Panc1 (cell line): ENCODE measurements at regions not wholly inside any gene's neighbourhood (a gene's known extent, or its start where the extent isn't known, plus 50 kb on each side); places are given as distances from the start of the nearest gene placed in this dataset.

ENCODE experiments used
- ATAC-seq: fragments of 200-7000 bp; cut with Tn5 transposase; 2 replicates; pipeline ENCODE4 v1.9.1; 2020; ENCODE audit warnings: mild to moderate bottlenecking, moderate library complexity
- BruUV-seq: library from RNA; stranded (reverse); fragments of 400-500 nt; replicated peaks from 2 replicates; lab custom pipeline; 2021; lab: Mats Ljungman, UMichigan
- CTCF ChIA-PET: fragments of 300-600 bp; sonication (Branson Sonifier 250); formaldehyde crosslinking; loops from one replicate; lab custom pipeline; 2022; ENCODE audit warnings: antibody characterized with exemption; lab: Charles Lee
- POLR2A ChIA-PET: fragments of 300-600 bp; sonication (Branson Sonifier 250); formaldehyde crosslinking; loops from one replicate; lab custom pipeline; 2022; ENCODE audit warnings: antibody characterized with exemption; lab: Charles Lee
- DNase-seq: peaks from one replicate; pipeline ENCODE4 v3.0.0-alpha.2; 2010; ENCODE audit warnings: low read depth, low spot score
- H3K27ac ChIP-seq: 2 replicates; pipeline ENCODE4 v1.5.1; 2011; ENCODE audit warnings: mild to moderate bottlenecking, low read length, inconsistent platforms
- H3K27me3 ChIP-seq: fragments of 200-500 bp; sonication (Bioruptor generic); 2 replicates; pipeline ENCODE4 v1.6.0; 2014; ENCODE audit warnings: low read length, inconsistent platforms; ENCODE audit not compliant: control insufficient read depth, insufficient read depth
- H3K36me3 ChIP-seq: fragments of 200-500 bp; sonication (Bioruptor generic); 2 replicates; pipeline ENCODE4 v1.5.1; 2014; ENCODE audit warnings: inconsistent platforms, mild to moderate bottlenecking, low read length, moderate library complexity; ENCODE audit not compliant: control insufficient read depth, insufficient read depth
- H3K4me1 ChIP-seq: 2 replicates; pipeline ENCODE4 v1.5.1; 2011; ENCODE audit warnings: inconsistent platforms, mild to moderate bottlenecking, low read length, moderate library complexity; ENCODE audit not compliant: control insufficient read depth, insufficient read depth
- H3K4me3 ChIP-seq, 2 experiments: 2 replicates each; pipeline ENCODE4 v1.5.1; 2011 to 2012; ENCODE audit warnings: low read depth in 2 of 2, low read length in 2 of 2, mild to moderate bottlenecking in 2 of 2, inconsistent platforms in 1 of 2, moderate library complexity in 1 of 2
- H3K9me3 ChIP-seq: fragments of 200-500 bp; sonication (Bioruptor generic); 2 replicates; pipeline ENCODE4 v1.5.1; 2014; ENCODE audit warnings: low read depth, mild to moderate bottlenecking, inconsistent platforms, low read length, moderate library complexity; ENCODE audit not compliant: control insufficient read depth, insufficient read depth
- POLR2AphosphoS5 ChIP-seq: IDR thresholded peaks from 2 replicates; pipeline ENCODE4 v1.6.1; 2012; ENCODE audit warnings: mild to moderate bottlenecking, low read depth, low read length, moderate library complexity
- SIN3A ChIP-seq: IDR thresholded peaks from 2 replicates; pipeline ENCODE4 v1.6.1; 2012; ENCODE audit warnings: low read depth, mild to moderate bottlenecking, low read length, moderate library complexity, borderline replicate concordance; ENCODE audit not compliant: insufficient read depth
- TCF7L2 ChIP-seq: IDR thresholded peaks from 2 replicates; pipeline ENCODE4 v1.6.1; 2011; ENCODE audit warnings: mild to moderate bottlenecking, low read depth, low read length, inconsistent platforms
- in situ Hi-C: cut with HindIII; loops from 2 replicates; pipeline ENCODE4 v1.10.0; 2016; ENCODE audit warnings: low sequenced_read_pairs, low pct_unique_long_range_greater_than_20kb
- intact Hi-C: fragments of 100-400 bp; cut with micrococcal nuclease; formaldehyde crosslinking; loops from one replicate; pipeline ENCODE4 v1.10.0; 2022; ENCODE audit not compliant: unreplicated experiment
- TF ChIP-seq, protein P1 (sequence below): fragments of 450-650 bp; IDR thresholded peaks from 2 replicates; pipeline ENCODE4 v1.5.1; 2017; ENCODE audit warnings: mild to moderate bottlenecking
- TF ChIP-seq, protein P2 (sequence below), 2 experiments: IDR thresholded peaks; 2 replicates each; pipeline ENCODE4 v1.6.1; 2011 to 2012; ENCODE audit warnings: low read depth in 2 of 2, control low read depth in 1 of 2, low read length in 1 of 2, mild to moderate bottlenecking in 1 of 2, moderate library complexity in 1 of 2; ENCODE audit not compliant: insufficient read depth in 1 of 2

DNA sequence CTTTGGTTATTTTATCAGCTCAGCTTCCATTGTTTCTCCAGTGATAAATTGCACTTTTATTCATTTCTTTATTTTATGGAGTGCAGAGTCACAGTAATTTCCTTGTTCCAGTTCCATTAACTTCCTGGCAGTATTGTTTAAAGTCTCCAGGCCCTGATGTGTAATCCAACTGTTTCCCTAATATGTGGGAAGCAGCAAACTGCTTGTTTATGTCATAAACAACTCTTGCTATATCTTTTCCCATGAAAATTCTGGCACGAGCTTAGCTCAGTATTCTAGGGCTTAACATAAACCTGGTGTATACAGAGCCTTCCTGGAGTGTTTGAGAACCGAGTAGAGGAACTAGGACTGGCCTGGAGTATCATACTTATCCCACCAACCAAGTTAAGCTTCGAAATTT, 83.5 kb upstream of the ARGLU1 start:
- no TSS peak for BruUV-seq
- ATAC-seq (no peak), DNase-seq (no peak)
- H3K4me1 ChIP-seq = no peaks in the 10 kb centered on the region
- no peaks in the 10 kb centered on the region for H3K36me3 ChIP-seq
- in situ Hi-C loops = no loop called here
- H3K9me3 ChIP-seq = no peaks in the 10 kb centered on the region
- CTCF ChIA-PET = no interaction called here
- TF ChIP-seq, protein P1, sequence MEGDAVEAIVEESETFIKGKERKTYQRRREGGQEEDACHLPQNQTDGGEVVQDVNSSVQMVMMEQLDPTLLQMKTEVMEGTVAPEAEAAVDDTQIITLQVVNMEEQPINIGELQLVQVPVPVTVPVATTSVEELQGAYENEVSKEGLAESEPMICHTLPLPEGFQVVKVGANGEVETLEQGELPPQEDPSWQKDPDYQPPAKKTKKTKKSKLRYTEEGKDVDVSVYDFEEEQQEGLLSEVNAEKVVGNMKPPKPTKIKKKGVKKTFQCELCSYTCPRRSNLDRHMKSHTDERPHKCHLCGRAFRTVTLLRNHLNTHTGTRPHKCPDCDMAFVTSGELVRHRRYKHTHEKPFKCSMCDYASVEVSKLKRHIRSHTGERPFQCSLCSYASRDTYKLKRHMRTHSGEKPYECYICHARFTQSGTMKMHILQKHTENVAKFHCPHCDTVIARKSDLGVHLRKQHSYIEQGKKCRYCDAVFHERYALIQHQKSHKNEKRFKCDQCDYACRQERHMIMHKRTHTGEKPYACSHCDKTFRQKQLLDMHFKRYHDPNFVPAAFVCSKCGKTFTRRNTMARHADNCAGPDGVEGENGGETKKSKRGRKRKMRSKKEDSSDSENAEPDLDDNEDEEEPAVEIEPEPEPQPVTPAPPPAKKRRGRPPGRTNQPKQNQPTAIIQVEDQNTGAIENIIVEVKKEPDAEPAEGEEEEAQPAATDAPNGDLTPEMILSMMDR = no peak
- TF ChIP-seq TCF7L2 (no peak), SIN3A (no peak), POLR2AphosphoS5 (no peak)
- TF ChIP-seq, protein P2, sequence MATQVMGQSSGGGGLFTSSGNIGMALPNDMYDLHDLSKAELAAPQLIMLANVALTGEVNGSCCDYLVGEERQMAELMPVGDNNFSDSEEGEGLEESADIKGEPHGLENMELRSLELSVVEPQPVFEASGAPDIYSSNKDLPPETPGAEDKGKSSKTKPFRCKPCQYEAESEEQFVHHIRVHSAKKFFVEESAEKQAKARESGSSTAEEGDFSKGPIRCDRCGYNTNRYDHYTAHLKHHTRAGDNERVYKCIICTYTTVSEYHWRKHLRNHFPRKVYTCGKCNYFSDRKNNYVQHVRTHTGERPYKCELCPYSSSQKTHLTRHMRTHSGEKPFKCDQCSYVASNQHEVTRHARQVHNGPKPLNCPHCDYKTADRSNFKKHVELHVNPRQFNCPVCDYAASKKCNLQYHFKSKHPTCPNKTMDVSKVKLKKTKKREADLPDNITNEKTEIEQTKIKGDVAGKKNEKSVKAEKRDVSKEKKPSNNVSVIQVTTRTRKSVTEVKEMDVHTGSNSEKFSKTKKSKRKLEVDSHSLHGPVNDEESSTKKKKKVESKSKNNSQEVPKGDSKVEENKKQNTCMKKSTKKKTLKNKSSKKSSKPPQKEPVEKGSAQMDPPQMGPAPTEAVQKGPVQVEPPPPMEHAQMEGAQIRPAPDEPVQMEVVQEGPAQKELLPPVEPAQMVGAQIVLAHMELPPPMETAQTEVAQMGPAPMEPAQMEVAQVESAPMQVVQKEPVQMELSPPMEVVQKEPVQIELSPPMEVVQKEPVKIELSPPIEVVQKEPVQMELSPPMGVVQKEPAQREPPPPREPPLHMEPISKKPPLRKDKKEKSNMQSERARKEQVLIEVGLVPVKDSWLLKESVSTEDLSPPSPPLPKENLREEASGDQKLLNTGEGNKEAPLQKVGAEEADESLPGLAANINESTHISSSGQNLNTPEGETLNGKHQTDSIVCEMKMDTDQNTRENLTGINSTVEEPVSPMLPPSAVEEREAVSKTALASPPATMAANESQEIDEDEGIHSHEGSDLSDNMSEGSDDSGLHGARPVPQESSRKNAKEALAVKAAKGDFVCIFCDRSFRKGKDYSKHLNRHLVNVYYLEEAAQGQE (IDR thresholded peaks at IDR 0.05; ENCODE audit: insufficient read depth in 1 of 2, low read depth in 2 of 2, low read length in 1 of 2) = no peak
- POLR2A ChIA-PET = no interaction called here
- intact Hi-C loops = no loop called here
- H3K4me3 ChIP-seq = no peak overlapping the region
- no peak overlapping the region for H3K27ac ChIP-seq
- no peaks in the 10 kb centered on the region for H3K27me3 ChIP-seq

DNA sequence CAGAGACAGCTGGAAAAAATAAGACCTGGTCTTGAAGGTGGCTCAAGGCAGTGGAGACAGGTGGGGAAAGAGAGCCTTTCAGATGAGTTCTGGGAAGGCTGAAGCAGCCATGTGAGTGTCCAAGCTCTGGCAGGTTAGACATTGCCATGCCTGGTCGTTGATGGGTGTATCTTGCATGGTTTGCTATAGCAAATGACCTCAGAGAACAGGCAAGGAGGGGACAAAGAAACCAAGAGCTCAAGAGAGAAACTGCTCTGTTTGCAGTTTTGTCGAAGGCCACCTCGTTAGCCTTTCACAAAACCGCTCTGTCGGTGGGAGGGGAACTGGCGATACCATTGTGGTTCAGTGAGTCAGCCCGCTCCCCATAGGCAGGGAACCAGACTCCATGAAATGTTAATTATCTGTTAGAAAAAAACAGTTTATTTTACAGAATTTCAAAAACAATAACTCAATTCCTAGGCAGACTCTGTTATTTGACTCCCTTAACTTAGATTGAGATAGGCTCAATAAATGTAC, 82.8 kb upstream of the ARGLU1 start:
- Histone ChIP-seq H3K27ac (no peak overlapping the region), H3K36me3 (no peaks in the 10 kb centered on the region), H3K27me3 (no peaks in the 10 kb centered on the region), H3K4me3 (no peak overlapping the region), H3K4me1 (no peaks in the 10 kb centered on the region), H3K9me3 (no peaks in the 10 kb centered on the region)
- BruUV-seq = no TSS peak
- no peak for DNase-seq
- ChIA-PET CTCF (no interaction called here), POLR2A (no interaction called here)
- no peak for ATAC-seq
- in situ Hi-C loops (no loop called here), intact Hi-C loops (no loop called here)
- TF ChIP-seq POLR2AphosphoS5 (no peak), SIN3A (no peak), TCF7L2 (no peak)
- TF ChIP-seq, protein P1 = no peak
- TF ChIP-seq, protein P2 (IDR thresholded peaks at IDR 0.05; ENCODE audit: insufficient read depth in 1 of 2, low read depth in 2 of 2, low read length in 1 of 2) = no peak
